ENCODE measurements at regions not wholly inside any gene's neighbourhood (a gene's known extent, or its start where the extent isn't known, plus 50 kb on each side); places are given as distances from the start of the nearest gene placed in this dataset.

- DNase-seq (ENCODE audit: low read depth, low spot score) = no peak
Observed at GRCh38 chr3:11917051-11917450, 70.4 kb upstream of the TAMM41 start.

- no peak for DNase-seq (ENCODE audit: low read depth, low spot score)
Observed at GRCh38 chr3:11919390-11919789, 72.7 kb upstream of the TAMM41 start.

- DNase-seq (ENCODE audit: low read depth, low spot score) = no peak
Observed at GRCh38 chr3:11924518-11924917, 77.8 kb upstream of the TAMM41 start.

GRCh38 chr3:11928381-11928780 is 75.8 kb upstream of the SYN2 start:
- DNase-seq (ENCODE audit: low read depth, low spot score) = no peak

- DNase-seq (ENCODE audit: low read depth, low spot score) = no peak
Observed at GRCh38 chr3:11929531-11929930, 74.7 kb upstream of the SYN2 start.

- DNase-seq (ENCODE audit: low read depth, low spot score) = no peak
Observed at GRCh38 chr3:11930084-11930483, 74.1 kb upstream of the SYN2 start.

GRCh38 chr3:11932636-11933035 is 71.6 kb upstream of the SYN2 start:
- DNase-seq (ENCODE audit: low read depth, low spot score) = no peak

GRCh38 chr3:11933529-11933928 is 70.7 kb upstream of the SYN2 start:
- DNase-seq (ENCODE audit: low read depth, low spot score) = no peak

- DNase-seq (ENCODE audit: low read depth, low spot score) = peak; percentile 52
Observed at GRCh38 chr3:11944052-11944673, 60.0 kb upstream of the SYN2 start.

GRCh38 chr3:11948331-11948730 is 55.9 kb upstream of the SYN2 start:
- DNase-seq (ENCODE audit: low read depth, low spot score) = no peak

- DNase-seq (ENCODE audit: low read depth, low spot score) = no peak
Observed at GRCh38 chr3:11948866-11949265, 55.3 kb upstream of the SYN2 start.

GRCh38 chr3:11949351-11949750 is 54.8 kb upstream of the SYN2 start:
- DNase-seq (ENCODE audit: low read depth, low spot score) = no peak

- no peak for DNase-seq (ENCODE audit: low read depth, low spot score)
Observed at GRCh38 chr3:11950576-11950975, 53.6 kb upstream of the SYN2 start.

GRCh38 chr3:11953350-11953749 is 50.8 kb upstream of the SYN2 start:
- no peak for DNase-seq (ENCODE audit: low read depth, low spot score)

- DNase-seq (ENCODE audit: low read depth, low spot score) = no peak
Observed at GRCh38 chr3:11953778-11954177, 50.4 kb upstream of the SYN2 start.

GRCh38 chr3:11954312-11954934 is 49.8 kb upstream of the SYN2 start:
- no peak for DNase-seq (ENCODE audit: low read depth, low spot score)

Measured in iPS DF 19.7 (cell line).